AG10803 (cell line): ENCODE measurements at regions not wholly inside any gene's neighbourhood (a gene's known extent, or its start where the extent isn't known, plus 50 kb on each side); places are given as distances from the start of the nearest gene placed in this dataset.

ENCODE experiments used
- DNase-seq: peaks from one replicate; pipeline ENCODE4 v3.0.0; 2010; ENCODE audit warnings: low read depth
- H3K4me3 ChIP-seq: 2 replicates; pipeline ENCODE4 v1.5.1; 2011; ENCODE audit warnings: mild to moderate bottlenecking, low read length, control low read depth
- TF ChIP-seq, protein P1 (sequence below): conservative IDR thresholded peaks from 2 replicates; pipeline ENCODE4 v1.5.1; 2011; ENCODE audit warnings: mild to moderate bottlenecking, low read length, control low read depth, inconsistent platforms

- TF ChIP-seq, protein P1, sequence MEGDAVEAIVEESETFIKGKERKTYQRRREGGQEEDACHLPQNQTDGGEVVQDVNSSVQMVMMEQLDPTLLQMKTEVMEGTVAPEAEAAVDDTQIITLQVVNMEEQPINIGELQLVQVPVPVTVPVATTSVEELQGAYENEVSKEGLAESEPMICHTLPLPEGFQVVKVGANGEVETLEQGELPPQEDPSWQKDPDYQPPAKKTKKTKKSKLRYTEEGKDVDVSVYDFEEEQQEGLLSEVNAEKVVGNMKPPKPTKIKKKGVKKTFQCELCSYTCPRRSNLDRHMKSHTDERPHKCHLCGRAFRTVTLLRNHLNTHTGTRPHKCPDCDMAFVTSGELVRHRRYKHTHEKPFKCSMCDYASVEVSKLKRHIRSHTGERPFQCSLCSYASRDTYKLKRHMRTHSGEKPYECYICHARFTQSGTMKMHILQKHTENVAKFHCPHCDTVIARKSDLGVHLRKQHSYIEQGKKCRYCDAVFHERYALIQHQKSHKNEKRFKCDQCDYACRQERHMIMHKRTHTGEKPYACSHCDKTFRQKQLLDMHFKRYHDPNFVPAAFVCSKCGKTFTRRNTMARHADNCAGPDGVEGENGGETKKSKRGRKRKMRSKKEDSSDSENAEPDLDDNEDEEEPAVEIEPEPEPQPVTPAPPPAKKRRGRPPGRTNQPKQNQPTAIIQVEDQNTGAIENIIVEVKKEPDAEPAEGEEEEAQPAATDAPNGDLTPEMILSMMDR = no peak
- H3K4me3 ChIP-seq = no peak overlapping the region
- peak; percentile 34 for DNase-seq
Observed at GRCh38 chrX:22366166-22366702, 93.5 kb downstream of the CBLL2 start.

DNA sequence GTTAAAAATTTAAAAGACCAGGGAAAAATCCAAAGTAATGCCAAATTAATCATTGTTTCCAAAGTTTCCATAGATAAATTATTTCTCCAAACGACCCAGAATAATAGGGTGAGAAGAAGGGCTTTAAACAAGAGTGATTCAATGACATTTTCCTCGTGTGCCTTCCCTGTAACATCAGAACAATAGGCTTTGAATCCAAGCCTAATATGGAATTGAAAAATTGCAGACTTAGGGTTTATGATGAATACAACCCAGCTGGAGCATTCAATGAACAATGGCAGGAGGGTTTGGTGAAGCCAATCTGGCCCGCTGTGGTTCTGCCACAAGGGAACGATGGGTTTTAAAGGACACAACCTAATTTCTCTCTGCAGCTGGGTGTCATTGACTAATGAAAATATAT, 94.2 kb downstream of the CBLL2 start:
- no peak for DNase-seq
- TF ChIP-seq, protein P1 = no peak
- no peak overlapping the region for H3K4me3 ChIP-seq

- no peak overlapping the region for H3K4me3 ChIP-seq
- TF ChIP-seq, protein P1 = no peak
- no peak for DNase-seq
Observed at GRCh38 chrX:22373094-22373493, 100.4 kb downstream of the CBLL2 start.

GRCh38 chrX:22373766-22374165, 101.1 kb downstream of the CBLL2 start:
- TF ChIP-seq, protein P1 = no peak
- no peak overlapping the region for H3K4me3 ChIP-seq
- no peak for DNase-seq

DNA sequence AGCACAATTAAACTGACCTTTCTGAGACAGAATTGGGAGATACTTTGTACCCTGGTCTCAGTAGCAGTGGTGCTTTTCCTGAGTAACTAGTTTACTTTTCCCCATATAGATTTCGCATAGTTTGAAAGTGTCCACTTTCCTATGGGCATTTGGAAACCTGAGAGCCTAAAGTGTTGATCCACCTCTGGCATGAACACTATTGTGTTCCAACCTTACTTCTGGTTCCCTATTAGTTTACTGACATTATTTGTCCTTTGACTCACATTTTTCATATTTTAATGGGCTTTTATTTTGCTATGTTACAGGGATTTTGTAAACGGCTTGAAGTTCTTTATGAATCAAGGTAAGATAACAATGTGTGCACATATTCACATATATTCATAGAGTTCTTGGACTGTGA, 103.7 kb downstream of the CBLL2 start:
- TF ChIP-seq, protein P1 = no peak

GRCh38 chrX:22378296-22378695, 105.6 kb downstream of the CBLL2 start:
- TF ChIP-seq, protein P1 = no peak
- DNase-seq = no peak
- H3K4me3 ChIP-seq = no peak overlapping the region

More for the DNA sequence above, 103.7 kb downstream of the CBLL2 start:
- no peak overlapping the region for H3K4me3 ChIP-seq
- no peak for DNase-seq

DNA sequence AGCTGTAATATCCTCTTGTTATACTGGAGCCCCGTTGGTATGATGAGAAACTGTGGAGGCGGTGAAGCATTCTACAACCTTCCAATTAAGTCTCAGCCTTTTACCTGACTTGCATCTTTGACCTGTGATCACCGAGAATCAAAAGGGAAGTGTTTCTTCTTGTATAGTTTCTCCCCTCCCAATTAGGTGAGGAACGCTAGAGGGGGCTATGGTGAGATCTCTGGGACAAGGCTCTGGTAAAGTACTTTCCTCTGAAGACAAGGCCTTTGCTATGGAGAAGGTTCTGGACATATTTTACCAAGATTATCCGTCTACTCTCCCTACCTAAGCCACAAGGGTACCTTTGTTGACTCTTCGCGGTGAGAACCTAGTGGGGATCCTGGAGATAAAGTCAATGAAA, 111.3 kb downstream of the CBLL2 start:
- no peak overlapping the region for H3K4me3 ChIP-seq
- TF ChIP-seq, protein P1 = no peak
- no peak for DNase-seq
